HL-60 (cell line): ENCODE measurements at regions not wholly inside any gene's neighbourhood (a gene's known extent, or its start where the extent isn't known, plus 50 kb on each side); places are given as distances from the start of the nearest gene placed in this dataset.

Source experiments
- DNase-seq, 2 experiments: peaks; one replicate each; pipeline ENCODE4 v3.0.0-alpha.2; 2010 to 2020; ENCODE audit warnings: low read depth in 1 of 2, low spot score in 1 of 2
- H3K27ac ChIP-seq: fragments of 250-450 bp; sonication (Bioruptor Pico); replicated peaks from 2 replicates; pipeline ENCODE4 v1.5.1; 2020; ENCODE audit warnings: mild to moderate bottlenecking, moderate library complexity
- H3K27me3 ChIP-seq: fragments of 250-450 bp; sonication (Bioruptor Pico); 2 replicates; pipeline ENCODE4 v1.5.1; 2021; ENCODE audit warnings: mild to moderate bottlenecking, moderate library complexity; ENCODE audit not compliant: insufficient read depth, poor library complexity, severe bottlenecking
- H3K4me3 ChIP-seq: replicated peaks from 2 replicates; pipeline ENCODE4 v1.5.1; 2011; ENCODE audit warnings: mild to moderate bottlenecking, control low read depth, low read length; ENCODE audit not compliant: insufficient read depth
- CTCF ChIP-seq: IDR thresholded peaks from one replicate; pipeline ENCODE4 v1.5.1; 2011; ENCODE audit warnings: low read length, control low read depth, inconsistent platforms; ENCODE audit not compliant: insufficient read depth
- GABPA ChIP-seq: IDR thresholded peaks from 2 replicates; pipeline ENCODE4 v1.6.1; 2012; ENCODE audit warnings: low read depth
- POLR2AphosphoS5 ChIP-seq: IDR thresholded peaks from 2 replicates; pipeline ENCODE4 v1.6.1; 2012; ENCODE audit warnings: low read depth
- SPI1 ChIP-seq: IDR thresholded peaks from 2 replicates; pipeline ENCODE4 v1.6.1; 2012; ENCODE audit warnings: low read depth, mild to moderate bottlenecking, borderline replicate concordance
- TF ChIP-seq, protein P1 (sequence below): IDR thresholded peaks from 2 replicates; pipeline ENCODE4 v1.6.1; 2012; ENCODE audit warnings: low read depth; ENCODE audit not compliant: insufficient replicate concordance

GRCh38 chr9:115944166-115944948 is 209.2 kb upstream of the PAPPA start:
- Histone ChIP-seq H3K4me3 (no peak overlapping the region), H3K27ac (no peak overlapping the region), H3K27me3 (no peaks in the 10 kb centered on the region)
- TF ChIP-seq CTCF, result no peak
- TF ChIP-seq SPI1, result no peak
- no peak for TF ChIP-seq POLR2AphosphoS5
- TF ChIP-seq, protein P1, sequence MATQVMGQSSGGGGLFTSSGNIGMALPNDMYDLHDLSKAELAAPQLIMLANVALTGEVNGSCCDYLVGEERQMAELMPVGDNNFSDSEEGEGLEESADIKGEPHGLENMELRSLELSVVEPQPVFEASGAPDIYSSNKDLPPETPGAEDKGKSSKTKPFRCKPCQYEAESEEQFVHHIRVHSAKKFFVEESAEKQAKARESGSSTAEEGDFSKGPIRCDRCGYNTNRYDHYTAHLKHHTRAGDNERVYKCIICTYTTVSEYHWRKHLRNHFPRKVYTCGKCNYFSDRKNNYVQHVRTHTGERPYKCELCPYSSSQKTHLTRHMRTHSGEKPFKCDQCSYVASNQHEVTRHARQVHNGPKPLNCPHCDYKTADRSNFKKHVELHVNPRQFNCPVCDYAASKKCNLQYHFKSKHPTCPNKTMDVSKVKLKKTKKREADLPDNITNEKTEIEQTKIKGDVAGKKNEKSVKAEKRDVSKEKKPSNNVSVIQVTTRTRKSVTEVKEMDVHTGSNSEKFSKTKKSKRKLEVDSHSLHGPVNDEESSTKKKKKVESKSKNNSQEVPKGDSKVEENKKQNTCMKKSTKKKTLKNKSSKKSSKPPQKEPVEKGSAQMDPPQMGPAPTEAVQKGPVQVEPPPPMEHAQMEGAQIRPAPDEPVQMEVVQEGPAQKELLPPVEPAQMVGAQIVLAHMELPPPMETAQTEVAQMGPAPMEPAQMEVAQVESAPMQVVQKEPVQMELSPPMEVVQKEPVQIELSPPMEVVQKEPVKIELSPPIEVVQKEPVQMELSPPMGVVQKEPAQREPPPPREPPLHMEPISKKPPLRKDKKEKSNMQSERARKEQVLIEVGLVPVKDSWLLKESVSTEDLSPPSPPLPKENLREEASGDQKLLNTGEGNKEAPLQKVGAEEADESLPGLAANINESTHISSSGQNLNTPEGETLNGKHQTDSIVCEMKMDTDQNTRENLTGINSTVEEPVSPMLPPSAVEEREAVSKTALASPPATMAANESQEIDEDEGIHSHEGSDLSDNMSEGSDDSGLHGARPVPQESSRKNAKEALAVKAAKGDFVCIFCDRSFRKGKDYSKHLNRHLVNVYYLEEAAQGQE, result no peak
- TF ChIP-seq GABPA, result no peak
- DNase-seq, result no peak

DNA sequence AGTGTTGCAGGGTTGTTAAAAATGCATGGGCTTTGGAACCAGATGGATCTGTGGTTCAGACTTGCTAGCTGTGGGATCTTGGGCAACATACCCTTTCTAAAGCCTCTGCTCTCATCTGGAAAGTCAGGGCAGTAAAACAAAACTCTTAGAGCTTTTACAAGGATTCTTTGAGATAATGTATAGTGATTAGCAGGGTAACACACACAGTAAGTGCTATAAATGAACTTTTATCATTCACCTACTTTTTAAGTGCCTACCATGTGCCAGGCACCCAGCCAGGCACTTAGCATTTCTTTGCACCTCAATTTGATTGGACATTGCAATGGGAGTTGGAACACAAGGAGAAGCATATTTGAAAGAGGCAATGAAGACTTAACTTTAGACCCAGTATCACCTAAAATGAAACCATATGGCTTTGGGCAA is 208.6 kb upstream of the PAPPA start:
- DNase-seq, result no peak
- H3K27ac ChIP-seq, result no peak overlapping the region
- H3K27me3 ChIP-seq, result no peaks in the 10 kb centered on the region
- TF ChIP-seq CTCF (no peak), GABPA (no peak), SPI1 (no peak), POLR2AphosphoS5 (no peak)
- TF ChIP-seq, protein P1, result no peak
- no peak overlapping the region for H3K4me3 ChIP-seq

GRCh38 chr9:115946530-115946929 is 207.1 kb upstream of the PAPPA start:
- no peak overlapping the region for H3K4me3 ChIP-seq
- H3K27me3 ChIP-seq, result no peaks in the 10 kb centered on the region
- TF ChIP-seq, protein P1, result no peak
- TF ChIP-seq SPI1 (no peak), GABPA (no peak), POLR2AphosphoS5 (no peak), CTCF (no peak)
- H3K27ac ChIP-seq, result no peak overlapping the region
- no peak for DNase-seq
